ENCODE measurements at regions not wholly inside any gene's neighbourhood (a gene's known extent, or its start where the extent isn't known, plus 50 kb on each side); places are given as distances from the start of the nearest gene placed in this dataset.

GRCh38 chr7:47696152-47696710, 114.3 kb upstream of the TNS3 start:
- H3K27ac ChIP-seq (ENCODE audit: low read length in 2 of 2): no peak overlapping the region
- no peaks in the 10 kb centered on the region for H3K4me1 ChIP-seq (ENCODE audit: control insufficient read depth in 2 of 2, insufficient read depth in 2 of 2, low read length in 2 of 2)
- no peak overlapping the region for H3K4me3 ChIP-seq (ENCODE audit: control extremely low read depth in 1 of 5, extremely low read depth in 1 of 5, insufficient read depth in 1 of 5, low read depth in 2 of 5, low read length in 4 of 5)
- no peak overlapping the region for H3K4me2 ChIP-seq (replicated peaks; ENCODE audit: low read depth, low read length, poor library complexity, severe bottlenecking)
- Mint-ChIP-seq H3K4me3 (no peak overlapping the region), H3K27ac (no peak overlapping the region), H3K27me3 (no peaks in the 10 kb centered on the region), H3K4me1 (no peaks in the 10 kb centered on the region), H3K9me3 (ENCODE audit: insufficient read depth) (no peaks in the 10 kb centered on the region)
- ATAC-seq (ENCODE audit: low read depth): no peak
- H4K20me1 ChIP-seq (ENCODE audit: control insufficient read depth, insufficient read depth, low read length, poor library complexity, severe bottlenecking): no peaks in the 10 kb centered on the region
- no peaks in the 10 kb centered on the region for H3K9me3 ChIP-seq (ENCODE audit: control extremely low read depth in 1 of 3, control insufficient read depth in 2 of 3, insufficient read depth in 1 of 3, low read length in 2 of 3)
- TF ChIP-seq CTCF (IDR thresholded peaks at IDR 0.05) (no peak), EZH2 (IDR thresholded peaks at IDR 0.05; ENCODE audit: borderline replicate concordance, insufficient read depth, low read depth, low read length, poor library complexity, severe bottlenecking) (no peak)
- CTCF ChIA-PET: no interaction called here
- DNase-seq: no peak
- intact Hi-C loops (cut with micrococcal nuclease): no loop called here
- no peak overlapping the region for H3K9ac ChIP-seq (ENCODE audit: low read length)
- POLR2A ChIA-PET: no interaction called here
- H3K79me2 ChIP-seq (ENCODE audit: control insufficient read depth, insufficient read depth, low read length): no peaks in the 10 kb centered on the region
- no peaks in the 10 kb centered on the region for H3K27me3 ChIP-seq (replicated peaks in 1 of 4; ENCODE audit: control extremely low read depth in 1 of 4, control insufficient read depth in 3 of 4, insufficient read depth in 4 of 4, low read length in 3 of 4)
- H2AFZ ChIP-seq (ENCODE audit: insufficient read depth, low read depth, low read length, poor library complexity, severe bottlenecking): no peak overlapping the region
- no peaks in the 10 kb centered on the region for H3K36me3 ChIP-seq (replicated peaks in 1 of 2; ENCODE audit: control extremely low read depth in 1 of 2, control insufficient read depth in 1 of 2, extremely low read depth in 1 of 2, insufficient read depth in 2 of 2, low read length in 1 of 2)
- 91% methylated on average over 4 of the region's 7 CpGs for WGBS (ENCODE audit: insufficient coverage)

GRCh38 chr7:47693216-47693615, 111.3 kb upstream of the TNS3 start:
- Histone ChIP-seq H3K4me2 (replicated peaks; ENCODE audit: low read depth, low read length, poor library complexity, severe bottlenecking) (no peak overlapping the region), H3K4me1 (ENCODE audit: control insufficient read depth in 2 of 2, insufficient read depth in 2 of 2, low read length in 2 of 2) (no peaks in the 10 kb centered on the region), H3K4me3 (ENCODE audit: control extremely low read depth in 1 of 5, extremely low read depth in 1 of 5, insufficient read depth in 1 of 5, low read depth in 2 of 5, low read length in 4 of 5) (no peak overlapping the region), H4K20me1 (ENCODE audit: control insufficient read depth, insufficient read depth, low read length, poor library complexity, severe bottlenecking) (no peaks in the 10 kb centered on the region), H2AFZ (ENCODE audit: insufficient read depth, low read depth, low read length, poor library complexity, severe bottlenecking) (no peak overlapping the region), H3K9me3 (ENCODE audit: control extremely low read depth in 1 of 3, control insufficient read depth in 2 of 3, insufficient read depth in 1 of 3, low read length in 2 of 3) (no peaks in the 10 kb centered on the region), H3K27ac (ENCODE audit: low read length in 2 of 2) (no peak overlapping the region), H3K9ac (ENCODE audit: low read length) (no peak overlapping the region), H3K36me3 (replicated peaks in 1 of 2; ENCODE audit: control extremely low read depth in 1 of 2, control insufficient read depth in 1 of 2, extremely low read depth in 1 of 2, insufficient read depth in 2 of 2, low read length in 1 of 2) (no peaks in the 10 kb centered on the region), H3K27me3 (replicated peaks in 1 of 4; ENCODE audit: control extremely low read depth in 1 of 4, control insufficient read depth in 3 of 4, insufficient read depth in 4 of 4, low read length in 3 of 4) (no peaks in the 10 kb centered on the region), H3K79me2 (ENCODE audit: control insufficient read depth, insufficient read depth, low read length) (no peaks in the 10 kb centered on the region)
- TF ChIP-seq EZH2 (IDR thresholded peaks at IDR 0.05; ENCODE audit: borderline replicate concordance, insufficient read depth, low read depth, low read length, poor library complexity, severe bottlenecking) (no peak), CTCF (IDR thresholded peaks at IDR 0.05) (no peak)
- ATAC-seq (ENCODE audit: low read depth): no peak
- ChIA-PET POLR2A (no interaction called here), CTCF (no interaction called here)
- H3K4me1 Mint-ChIP-seq: peaks cover 4% of the 10 kb centered on the region
- 100% methylated on average over 3 of the region's 4 CpGs for WGBS (ENCODE audit: insufficient coverage)
- H3K9me3 Mint-ChIP-seq (ENCODE audit: insufficient read depth): no peaks in the 10 kb centered on the region
- no peak overlapping the region for H3K4me3 Mint-ChIP-seq
- H3K27me3 Mint-ChIP-seq: no peaks in the 10 kb centered on the region
- no peak overlapping the region for H3K27ac Mint-ChIP-seq
- intact Hi-C loops (cut with micrococcal nuclease): no loop called here
- no peak for DNase-seq
